Spleen (tissue), 11 donors: ENCODE measurements at regions not wholly inside any gene's neighbourhood (a gene's known extent, or its start where the extent isn't known, plus 50 kb on each side); places are given as distances from the start of the nearest gene placed in this dataset.

Experiments
- DNase-seq: peaks from one replicate; pipeline ENCODE4 v3.0.0-alpha.2; 2020
- H3K27ac ChIP-seq, 8 donors: fragments of 200-600 bp; sonication (generic) in 7 of 8; 1 replicate in 4 of 8; 2 replicates in 4 of 8; pipeline versions ENCODE4 v1.5.0 to v1.8.0; 2016 to 2021; ENCODE audit warnings: inconsistent platforms in 4 of 8, mild to moderate bottlenecking in 4 of 8, moderate library complexity in 1 of 8
- H3K27me3 ChIP-seq, 7 donors: fragments of 200-600 bp; sonication (generic) in 6 of 7; replicated peaks in 1 of 7; 1 replicate in 4 of 7; 2 replicates in 3 of 7; pipeline versions ENCODE4 v1.5.0 to v1.8.0; 2016 to 2021; ENCODE audit warnings: inconsistent platforms in 3 of 7, mild to moderate bottlenecking in 1 of 7
- H3K36me3 ChIP-seq, 6 donors: fragments of 200-600 bp; sonication (generic) in 5 of 6; 1 replicate in 4 of 6; 2 replicates in 2 of 6; pipeline versions ENCODE4 v1.5.0 to v1.8.0; 2016 to 2021; ENCODE audit warnings: inconsistent platforms in 2 of 6
- H3K4me1 ChIP-seq, 6 donors: fragments of 200-600 bp; sonication (generic) in 5 of 6; 1 replicate in 3 of 6; 2 replicates in 3 of 6; pipeline versions ENCODE4 v1.5.0 to v1.8.0; 2016 to 2021; ENCODE audit warnings: inconsistent platforms in 3 of 6
- H3K4me3 ChIP-seq, 8 donors: fragments of 200-600 bp; sonication (generic) in 7 of 8; 1 replicate in 4 of 8; 2 replicates in 4 of 8; pipeline versions ENCODE4 v1.5.0 to v1.8.0; 2016 to 2021; ENCODE audit warnings: inconsistent platforms in 4 of 8, mild to moderate bottlenecking in 4 of 8, moderate library complexity in 2 of 8
- H3K9me3 ChIP-seq, 8 donors: fragments of 200-600 bp; sonication (generic) in 7 of 8; 1 replicate in 4 of 8; 2 replicates in 4 of 8; pipeline versions ENCODE4 v1.5.0 to v1.8.0; 2016 to 2021; ENCODE audit warnings: inconsistent platforms in 4 of 8
- POLR2A ChIP-seq, 3 donors: fragments of 450-650 bp; IDR thresholded peaks; one replicate each; pipeline ENCODE4 v1.5.1; 2017; ENCODE audit warnings: antibody characterized with exemption in 3 of 3, mild to moderate bottlenecking in 1 of 3
- POLR2AphosphoS5 ChIP-seq, 3 donors: sonication (generic); formaldehyde crosslinking; IDR thresholded peaks; one replicate each; pipeline ENCODE4 v1.5.1; 2017; ENCODE audit warnings: antibody characterized with exemption in 3 of 3
- WGBS, 5 donors: extraction: QIAGEN DNeasy Blood & Tissue Kit in 3 of 5; methylation state at CpG; one replicate each; pipeline versions ENCODE4 v1.1.5 to v1.1.7; 2013 to 2018; 5-methylcytosine and 5-hydroxymethylcytosine counted together
- intact Hi-C: fragments of 100-400 bp; cut with DNase I; formaldehyde crosslinking; loops from one replicate; pipeline ENCODE4 v1.15.0; 2023; ENCODE audit warnings: low total_unique reads
- TF ChIP-seq, protein P1 (sequence below), 11 experiments: fragments of 200-600 bp in 7 of 11; fragments of 450-650 bp in 4 of 11; sonication (generic) in 4 of 11; IDR thresholded peaks in 8 of 11; conservative IDR thresholded peaks in 3 of 11; 1 replicate in 7 of 11; 2 replicates in 4 of 11; pipeline versions ENCODE4 v1.4.0 to v1.8.0; 2016 to 2021; ENCODE audit warnings: antibody characterized with exemption in 11 of 11, inconsistent platforms in 4 of 11, mild to moderate bottlenecking in 1 of 11
- donor health status: healthy with polysubstance abuse.
- donor health status: DM: no; HTN: no; CAD: no; lungs with moderate emphysema.
- donor health status: DM: no; HTN: no; CAD: no.
- donor health status: Bipolar disorder and iron deficiency.
- donor health status: healthy.
- donor health status: DM: no; HTN: no; CAD: no.
- donor health status: DM: yes; HTN: yes; CAD: no.

GRCh38 chr11:134780486-134781147 lies 368.6 kb upstream of the B3GAT1 start:
- no peak for DNase-seq
- TF ChIP-seq POLR2AphosphoS5 (IDR thresholded peaks at IDR 0.05): no peak
- TF ChIP-seq, protein P1, sequence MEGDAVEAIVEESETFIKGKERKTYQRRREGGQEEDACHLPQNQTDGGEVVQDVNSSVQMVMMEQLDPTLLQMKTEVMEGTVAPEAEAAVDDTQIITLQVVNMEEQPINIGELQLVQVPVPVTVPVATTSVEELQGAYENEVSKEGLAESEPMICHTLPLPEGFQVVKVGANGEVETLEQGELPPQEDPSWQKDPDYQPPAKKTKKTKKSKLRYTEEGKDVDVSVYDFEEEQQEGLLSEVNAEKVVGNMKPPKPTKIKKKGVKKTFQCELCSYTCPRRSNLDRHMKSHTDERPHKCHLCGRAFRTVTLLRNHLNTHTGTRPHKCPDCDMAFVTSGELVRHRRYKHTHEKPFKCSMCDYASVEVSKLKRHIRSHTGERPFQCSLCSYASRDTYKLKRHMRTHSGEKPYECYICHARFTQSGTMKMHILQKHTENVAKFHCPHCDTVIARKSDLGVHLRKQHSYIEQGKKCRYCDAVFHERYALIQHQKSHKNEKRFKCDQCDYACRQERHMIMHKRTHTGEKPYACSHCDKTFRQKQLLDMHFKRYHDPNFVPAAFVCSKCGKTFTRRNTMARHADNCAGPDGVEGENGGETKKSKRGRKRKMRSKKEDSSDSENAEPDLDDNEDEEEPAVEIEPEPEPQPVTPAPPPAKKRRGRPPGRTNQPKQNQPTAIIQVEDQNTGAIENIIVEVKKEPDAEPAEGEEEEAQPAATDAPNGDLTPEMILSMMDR (IDR thresholded peaks at IDR 0.05 in 8 of 11, conservative IDR thresholded peaks at IDR 0.05 in 3 of 11): peak in 1 of 11 experiments; percentile 25

DNA sequence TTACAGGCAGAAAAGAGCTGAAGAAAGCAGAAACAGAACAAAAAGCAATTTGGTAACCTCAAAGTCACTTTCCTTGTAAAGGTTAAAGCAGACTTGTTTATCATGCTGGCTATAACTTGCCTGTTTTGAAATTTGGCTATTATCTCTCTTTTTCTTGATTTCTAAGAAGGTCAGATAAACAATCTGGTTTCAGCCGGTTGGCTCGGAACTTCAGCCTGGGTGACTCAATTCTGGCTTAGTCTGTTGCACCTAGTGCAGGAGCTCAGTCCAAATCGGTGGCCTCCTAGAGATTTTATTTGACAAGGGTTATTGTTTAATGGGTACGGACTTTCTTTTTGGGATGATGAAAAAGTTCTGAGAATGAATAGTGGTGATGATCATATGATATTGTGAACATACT lies 367.1 kb upstream of the B3GAT1 start:
- no peak for DNase-seq
- 84 to 93% (median 88%) methylated on average over 4 of the region's 4 CpGs for WGBS, 5 donors
- no peaks in the 10 kb centered on the region for H3K36me3 ChIP-seq
- no peaks in the 10 kb centered on the region for H3K4me1 ChIP-seq
- no peak for TF ChIP-seq POLR2A (IDR thresholded peaks at IDR 0.05)
- TF ChIP-seq, protein P1 (IDR thresholded peaks at IDR 0.05 in 8 of 11, conservative IDR thresholded peaks at IDR 0.05 in 3 of 11): no peak
- TF ChIP-seq POLR2AphosphoS5 (IDR thresholded peaks at IDR 0.05): no peak
- intact Hi-C loops: no loop called here
- H3K9me3 ChIP-seq: no peaks in the 10 kb centered on the region
- H3K27ac ChIP-seq: no peak overlapping the region
- peaks cover 0 to 16% (median 0%) of the 10 kb centered on the region in 7 donors for H3K27me3 ChIP-seq
- H3K4me3 ChIP-seq: no peak overlapping the region

More at GRCh38 chr11:134780486-134781147, 368.6 kb upstream of the B3GAT1 start:
- H3K9me3 ChIP-seq: no peaks in the 10 kb centered on the region
- H3K27ac ChIP-seq: no peak overlapping the region
- intact Hi-C loops: no loop called here
- no peaks in the 10 kb centered on the region for H3K4me1 ChIP-seq
- WGBS, 5 donors: 52 to 73% (median 62%) methylated on average over 4 of the region's 4 CpGs
- no peaks in the 10 kb centered on the region for H3K36me3 ChIP-seq
- H3K4me3 ChIP-seq: no peak overlapping the region
- peaks cover 0 to 16% (median 0%) of the 10 kb centered on the region in 7 donors for H3K27me3 ChIP-seq

GRCh38 chr11:134768463-134768862 lies 356.4 kb upstream of the B3GAT1 start:
- H3K9me3 ChIP-seq: peaks cover 0 to 47% (median 27%) of the 10 kb centered on the region in 8 donors
- no peak overlapping the region for H3K4me3 ChIP-seq
- DNase-seq: no peak
- TF ChIP-seq POLR2A (IDR thresholded peaks at IDR 0.05) (no peak), POLR2AphosphoS5 (IDR thresholded peaks at IDR 0.05) (no peak)
- TF ChIP-seq, protein P1 (IDR thresholded peaks at IDR 0.05 in 8 of 11, conservative IDR thresholded peaks at IDR 0.05 in 3 of 11): no peak
- intact Hi-C loops: no loop called here
- no peak overlapping the region for H3K27ac ChIP-seq
- H3K4me1 ChIP-seq: no peaks in the 10 kb centered on the region
- no peaks in the 10 kb centered on the region for H3K36me3 ChIP-seq
- WGBS, 5 donors: 83 to 100% (median 92%) methylated on average over 1 of the region's 1 CpG
- H3K27me3 ChIP-seq: peaks cover 0 to 24% (median 0%) of the 10 kb centered on the region in 7 donors

- Histone ChIP-seq H3K4me1 (no peaks in the 10 kb centered on the region), H3K4me3 (no peak overlapping the region), H3K36me3 (no peaks in the 10 kb centered on the region), H3K27ac (no peak overlapping the region), H3K9me3 (peaks cover 0 to 38% (median 23%) of the 10 kb centered on the region in 8 donors), H3K27me3 (peaks cover 0 to 31% (median 0%) of the 10 kb centered on the region in 7 donors)
- no peak for DNase-seq
- 55 to 75% (median 70%) methylated on average over 2 of the region's 2 CpGs for WGBS, 5 donors
- TF ChIP-seq POLR2AphosphoS5 (IDR thresholded peaks at IDR 0.05): no peak
- TF ChIP-seq, protein P1 (IDR thresholded peaks at IDR 0.05 in 8 of 11, conservative IDR thresholded peaks at IDR 0.05 in 3 of 11): no peak
- intact Hi-C loops: no loop called here
These were observed 353.5 kb upstream of the B3GAT1 start for GRCh38 chr11:134765565-134765964.
